ENCODE measurements at regions not wholly inside any gene's neighbourhood (a gene's known extent, or its start where the extent isn't known, plus 50 kb on each side); places are given as distances from the start of the nearest gene placed in this dataset.

- H3K4me3 ChIP-seq (replicated peaks in 1 of 4; ENCODE audit: control extremely low read depth in 1 of 4, insufficient read depth in 1 of 4, low read depth in 3 of 4, low read length in 4 of 4): no peak overlapping the region
- TF ChIP-seq CTCF (conservative IDR thresholded peaks at IDR 0.05 in 1 of 2, IDR thresholded peaks at IDR 0.05 in 1 of 2; ENCODE audit: low read depth in 1 of 2, low read length in 2 of 2): no peak
- no peak overlapping the region for H3K9ac ChIP-seq (ENCODE audit: insufficient read depth, low read length)
- no peaks in the 10 kb centered on the region for H3K79me2 ChIP-seq (ENCODE audit: control insufficient read depth, insufficient read depth, low read length)
- no peak overlapping the region for H3K27ac ChIP-seq (ENCODE audit: insufficient read depth, low read length)
- no peaks in the 10 kb centered on the region for H4K20me1 ChIP-seq (ENCODE audit: control insufficient read depth, extremely low read depth, insufficient read depth, low read length)
- no peaks in the 10 kb centered on the region for H3K27me3 ChIP-seq (ENCODE audit: control insufficient read depth, insufficient read depth, low read length)
- no peaks in the 10 kb centered on the region for H3K4me1 ChIP-seq (ENCODE audit: control insufficient read depth, extremely low read depth, insufficient read depth, low read length)
- H3K4me2 ChIP-seq (ENCODE audit: extremely low read depth, insufficient read depth, low read length): no peak overlapping the region
- H2AFZ ChIP-seq (ENCODE audit: low read length): no peak overlapping the region
- DNase-seq (ENCODE audit: low read depth in 2 of 2): no peak
- no peaks in the 10 kb centered on the region for H3K9me3 ChIP-seq (ENCODE audit: control insufficient read depth, insufficient read depth, low read depth, low read length)
- H3K36me3 ChIP-seq (ENCODE audit: control insufficient read depth, insufficient read depth, low read length): no peaks in the 10 kb centered on the region
These were observed 318.7 kb downstream of the TMEM121 start for GRCh38 chr14:105844810-105845724.

DNA sequence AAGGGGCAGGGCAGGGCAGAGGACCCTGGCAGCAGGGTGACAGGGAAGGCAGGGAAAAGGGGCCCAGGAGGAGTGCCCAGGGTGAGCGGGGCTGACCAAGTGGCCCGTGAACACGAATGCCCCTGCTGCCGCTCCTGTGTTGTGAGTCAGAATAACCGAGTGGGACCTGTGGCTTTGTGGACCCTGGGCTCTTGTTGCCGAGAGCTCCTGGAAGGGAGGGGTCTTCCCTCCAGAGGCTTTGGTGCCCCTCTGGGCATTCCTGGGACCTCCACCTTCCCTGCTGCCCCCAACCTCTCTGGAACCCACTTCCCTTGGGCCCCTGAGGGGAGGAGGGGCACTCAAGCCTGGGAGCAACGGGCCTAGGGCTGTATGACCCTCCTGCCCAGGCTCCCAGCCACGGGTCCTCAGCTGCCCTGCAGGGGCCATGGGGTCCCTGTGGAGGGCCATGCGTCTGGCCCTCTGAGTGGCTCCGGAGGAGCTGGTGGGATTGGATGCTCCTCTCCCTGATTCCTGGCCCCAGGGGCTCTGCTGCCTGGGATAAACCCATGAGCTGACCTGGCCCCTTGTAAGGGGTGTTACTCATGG lies 319.4 kb downstream of the TMEM121 start:
- Histone ChIP-seq H3K4me1 (ENCODE audit: control insufficient read depth, extremely low read depth, insufficient read depth, low read length) (no peaks in the 10 kb centered on the region), H3K9me3 (ENCODE audit: control insufficient read depth, insufficient read depth, low read depth, low read length) (no peaks in the 10 kb centered on the region)
- no peak for TF ChIP-seq CTCF (conservative IDR thresholded peaks at IDR 0.05 in 1 of 2, IDR thresholded peaks at IDR 0.05 in 1 of 2; ENCODE audit: low read depth in 1 of 2, low read length in 2 of 2)
- TF ChIP-seq EZH2 (IDR thresholded peaks at IDR 0.05; ENCODE audit: low read length, missing control alignments): no peak

GRCh38 chr14:105846312-105846711 lies 319.9 kb downstream of the TMEM121 start:
- Histone ChIP-seq H3K4me3 (replicated peaks in 1 of 4; ENCODE audit: control extremely low read depth in 1 of 4, insufficient read depth in 1 of 4, low read depth in 3 of 4, low read length in 4 of 4) (no peak overlapping the region), H3K9me3 (ENCODE audit: control insufficient read depth, insufficient read depth, low read depth, low read length) (no peaks in the 10 kb centered on the region), H3K27me3 (ENCODE audit: control insufficient read depth, insufficient read depth, low read length) (no peaks in the 10 kb centered on the region), H3K4me1 (ENCODE audit: control insufficient read depth, extremely low read depth, insufficient read depth, low read length) (no peaks in the 10 kb centered on the region), H3K79me2 (ENCODE audit: control insufficient read depth, insufficient read depth, low read length) (no peaks in the 10 kb centered on the region), H3K9ac (ENCODE audit: insufficient read depth, low read length) (no peak overlapping the region), H3K36me3 (ENCODE audit: control insufficient read depth, insufficient read depth, low read length) (no peaks in the 10 kb centered on the region), H4K20me1 (ENCODE audit: control insufficient read depth, extremely low read depth, insufficient read depth, low read length) (no peaks in the 10 kb centered on the region), H3K27ac (ENCODE audit: insufficient read depth, low read length) (no peak overlapping the region), H3K4me2 (ENCODE audit: extremely low read depth, insufficient read depth, low read length) (no peak overlapping the region), H2AFZ (ENCODE audit: low read length) (no peak overlapping the region)
- TF ChIP-seq CTCF (conservative IDR thresholded peaks at IDR 0.05 in 1 of 2, IDR thresholded peaks at IDR 0.05 in 1 of 2; ENCODE audit: low read depth in 1 of 2, low read length in 2 of 2) (no peak), EZH2 (IDR thresholded peaks at IDR 0.05; ENCODE audit: low read length, missing control alignments) (no peak)
- DNase-seq (ENCODE audit: low read depth in 2 of 2): no peak

More for the DNA sequence above, 319.4 kb downstream of the TMEM121 start:
- no peak overlapping the region for H2AFZ ChIP-seq (ENCODE audit: low read length)
- no peak for DNase-seq (ENCODE audit: low read depth in 2 of 2)
- H3K4me2 ChIP-seq (ENCODE audit: extremely low read depth, insufficient read depth, low read length): no peak overlapping the region
- H4K20me1 ChIP-seq (ENCODE audit: control insufficient read depth, extremely low read depth, insufficient read depth, low read length): no peaks in the 10 kb centered on the region
- H3K27me3 ChIP-seq (ENCODE audit: control insufficient read depth, insufficient read depth, low read length): no peaks in the 10 kb centered on the region
- H3K79me2 ChIP-seq (ENCODE audit: control insufficient read depth, insufficient read depth, low read length): no peaks in the 10 kb centered on the region
- H3K4me3 ChIP-seq (replicated peaks in 1 of 4; ENCODE audit: control extremely low read depth in 1 of 4, insufficient read depth in 1 of 4, low read depth in 3 of 4, low read length in 4 of 4): no peak overlapping the region
- no peak overlapping the region for H3K27ac ChIP-seq (ENCODE audit: insufficient read depth, low read length)
- no peaks in the 10 kb centered on the region for H3K36me3 ChIP-seq (ENCODE audit: control insufficient read depth, insufficient read depth, low read length)
- H3K9ac ChIP-seq (ENCODE audit: insufficient read depth, low read length): no peak overlapping the region
